Activated T-cell treated with anti-CD3 and anti-CD28 coated beads, Interleukin-2, amount 50 U/mL, for 24 hours (primary cell): ENCODE measurements at regions not wholly inside any gene's neighbourhood (a gene's known extent, or its start where the extent isn't known, plus 50 kb on each side); places are given as distances from the start of the nearest gene placed in this dataset.

Source experiments
- DNase-seq: peaks from one replicate; pipeline ENCODE4 v3.0.0-alpha.2; 2020
- H3K27ac Mint-ChIP-seq: 2 replicates; pipeline ENCODE4 v1.8.0; 2020; ENCODE audit warnings: mild to moderate bottlenecking, mixed read lengths
- H3K27me3 Mint-ChIP-seq: 2 replicates; pipeline ENCODE4 v1.8.0; 2020; ENCODE audit warnings: mixed read lengths
- H3K36me3 Mint-ChIP-seq: 2 replicates; pipeline ENCODE4 v1.8.0; 2020; ENCODE audit warnings: low read depth, mixed read lengths
- H3K4me1 Mint-ChIP-seq: 2 replicates; pipeline ENCODE4 v1.8.0; 2020; ENCODE audit warnings: low read depth, mixed read lengths
- H3K4me3 Mint-ChIP-seq: 2 replicates; pipeline ENCODE4 v1.8.0; 2020; ENCODE audit warnings: mild to moderate bottlenecking, moderate library complexity, mixed read lengths
- H3K9me3 Mint-ChIP-seq: 2 replicates; pipeline ENCODE4 v1.8.0; 2020; ENCODE audit warnings: mixed read lengths

- Mint-ChIP-seq H3K9me3 (peaks cover 26% of the 10 kb centered on the region), H3K27ac (peak overlapping the region; percentile 78), H3K4me3 (peak overlapping the region; percentile 3), H3K4me1 (peaks cover 58% of the 10 kb centered on the region), H3K36me3 (peaks cover 39% of the 10 kb centered on the region), H3K27me3 (no peaks in the 10 kb centered on the region)
- no peak for DNase-seq
Observed at GRCh38 chr2:181163691-181164090, 183.3 kb downstream of the UBE2E3 start.

GRCh38 chr2:181164699-181165098 lies 184.3 kb downstream of the UBE2E3 start:
- H3K36me3 Mint-ChIP-seq = peaks cover 40% of the 10 kb centered on the region
- DNase-seq = no peak
- peaks cover 64% of the 10 kb centered on the region for H3K4me1 Mint-ChIP-seq
- peak overlapping the region; percentile 53 for H3K4me3 Mint-ChIP-seq
- peaks cover 26% of the 10 kb centered on the region for H3K9me3 Mint-ChIP-seq
- H3K27ac Mint-ChIP-seq = peak overlapping the region; percentile 95
- no peaks in the 10 kb centered on the region for H3K27me3 Mint-ChIP-seq

GRCh38 chr2:181165199-181165868 lies 184.9 kb downstream of the UBE2E3 start:
- Mint-ChIP-seq H3K27me3 (no peaks in the 10 kb centered on the region), H3K9me3 (peaks cover 26% of the 10 kb centered on the region), H3K4me1 (peaks cover 69% of the 10 kb centered on the region), H3K27ac (peak overlapping the region; percentile 95), H3K4me3 (peak overlapping the region; percentile 53), H3K36me3 (peaks cover 40% of the 10 kb centered on the region)
- no peak for DNase-seq

GRCh38 chr2:181169503-181169902 lies 189.1 kb downstream of the UBE2E3 start:
- H3K27ac Mint-ChIP-seq = peak overlapping the region; percentile 64

GRCh38 chr2:181170256-181170655 lies 189.9 kb downstream of the UBE2E3 start:
- Mint-ChIP-seq H3K27me3 (no peaks in the 10 kb centered on the region), H3K4me3 (peak overlapping the region; percentile 42), H3K4me1 (peaks cover 63% of the 10 kb centered on the region), H3K27ac (peak overlapping the region; percentile 79), H3K9me3 (peaks cover 23% of the 10 kb centered on the region), H3K36me3 (peaks cover 39% of the 10 kb centered on the region)
- DNase-seq = no peak

More at GRCh38 chr2:181169503-181169902, 189.1 kb downstream of the UBE2E3 start:
- Mint-ChIP-seq H3K4me1 (peaks cover 63% of the 10 kb centered on the region), H3K27me3 (no peaks in the 10 kb centered on the region), H3K9me3 (peaks cover 23% of the 10 kb centered on the region), H3K4me3 (no peak overlapping the region), H3K36me3 (peaks cover 39% of the 10 kb centered on the region)
- DNase-seq = no peak

- Mint-ChIP-seq H3K27me3 (no peaks in the 10 kb centered on the region), H3K36me3 (peaks cover 17% of the 10 kb centered on the region), H3K27ac (no peak overlapping the region), H3K9me3 (peaks cover 6% of the 10 kb centered on the region), H3K4me1 (peaks cover 64% of the 10 kb centered on the region), H3K4me3 (no peak overlapping the region)
- DNase-seq = no peak
Observed at GRCh38 chr2:181172676-181173075, 192.3 kb downstream of the UBE2E3 start.

- H3K9me3 Mint-ChIP-seq = peaks cover 5% of the 10 kb centered on the region
- DNase-seq = no peak
- H3K27ac Mint-ChIP-seq = peak overlapping the region; percentile 50
- peaks cover 70% of the 10 kb centered on the region for H3K4me1 Mint-ChIP-seq
- H3K27me3 Mint-ChIP-seq = no peaks in the 10 kb centered on the region
- H3K36me3 Mint-ChIP-seq = peaks cover 11% of the 10 kb centered on the region
- H3K4me3 Mint-ChIP-seq = peak overlapping the region; percentile 5
Observed at GRCh38 chr2:181174611-181175580, 194.5 kb downstream of the UBE2E3 start.

- Mint-ChIP-seq H3K4me1 (peaks cover 62% of the 10 kb centered on the region), H3K27me3 (no peaks in the 10 kb centered on the region), H3K27ac (no peak overlapping the region), H3K4me3 (no peak overlapping the region), H3K36me3 (peaks cover 15% of the 10 kb centered on the region), H3K9me3 (peaks cover 9% of the 10 kb centered on the region)
- DNase-seq = no peak
Observed at GRCh38 chr2:181176540-181176939, 196.1 kb downstream of the UBE2E3 start.

- Mint-ChIP-seq H3K27ac (no peak overlapping the region), H3K27me3 (no peaks in the 10 kb centered on the region), H3K9me3 (peaks cover 9% of the 10 kb centered on the region), H3K36me3 (peaks cover 15% of the 10 kb centered on the region), H3K4me3 (no peak overlapping the region), H3K4me1 (peaks cover 59% of the 10 kb centered on the region)
- DNase-seq = no peak
Observed at GRCh38 chr2:181177376-181177775, 197.0 kb downstream of the UBE2E3 start.

GRCh38 chr2:181178130-181178529 lies 197.7 kb downstream of the UBE2E3 start:
- no peak for DNase-seq
- Mint-ChIP-seq H3K9me3 (peaks cover 9% of the 10 kb centered on the region), H3K27ac (peak overlapping the region; percentile 70), H3K4me1 (peaks cover 53% of the 10 kb centered on the region), H3K27me3 (no peaks in the 10 kb centered on the region), H3K4me3 (no peak overlapping the region), H3K36me3 (peaks cover 11% of the 10 kb centered on the region)

GRCh38 chr2:181178823-181179412 lies 198.5 kb downstream of the UBE2E3 start:
- Mint-ChIP-seq H3K4me1 (peaks cover 55% of the 10 kb centered on the region), H3K36me3 (peaks cover 9% of the 10 kb centered on the region), H3K27me3 (no peaks in the 10 kb centered on the region), H3K27ac (peak overlapping the region; percentile 70), H3K4me3 (no peak overlapping the region), H3K9me3 (peaks cover 9% of the 10 kb centered on the region)
- DNase-seq = no peak

GRCh38 chr2:181183878-181184542 lies 203.6 kb downstream of the UBE2E3 start:
- DNase-seq = no peak
- peaks cover 43% of the 10 kb centered on the region for H3K4me1 Mint-ChIP-seq

GRCh38 chr2:181185421-181185820 lies 205.0 kb downstream of the UBE2E3 start:
- Mint-ChIP-seq H3K4me1 (peaks cover 40% of the 10 kb centered on the region), H3K4me3 (no peak overlapping the region), H3K27ac (no peak overlapping the region), H3K27me3 (no peaks in the 10 kb centered on the region), H3K36me3 (peaks cover 7% of the 10 kb centered on the region), H3K9me3 (peaks cover 6% of the 10 kb centered on the region)
- DNase-seq = no peak

More at GRCh38 chr2:181183878-181184542, 203.6 kb downstream of the UBE2E3 start:
- H3K9me3 Mint-ChIP-seq = peaks cover 14% of the 10 kb centered on the region
- H3K27me3 Mint-ChIP-seq = no peaks in the 10 kb centered on the region
- H3K27ac Mint-ChIP-seq = no peak overlapping the region
- no peak overlapping the region for H3K4me3 Mint-ChIP-seq
- H3K36me3 Mint-ChIP-seq = peaks cover 13% of the 10 kb centered on the region

- DNase-seq = no peak
- Mint-ChIP-seq H3K27me3 (no peaks in the 10 kb centered on the region), H3K4me1 (peaks cover 44% of the 10 kb centered on the region), H3K4me3 (no peak overlapping the region), H3K36me3 (peaks cover 6% of the 10 kb centered on the region), H3K27ac (peak overlapping the region; percentile 44), H3K9me3 (peaks cover 5% of the 10 kb centered on the region)
Observed at GRCh38 chr2:181185948-181186347, 205.5 kb downstream of the UBE2E3 start.
